ENCODE measurements at regions not wholly inside any gene's neighbourhood (a gene's known extent, or its start where the extent isn't known, plus 50 kb on each side); places are given as distances from the start of the nearest gene placed in this dataset.
A peak's percentile ranks its signal among the peaks of the same experiment; 100 is the strongest.

DNA sequence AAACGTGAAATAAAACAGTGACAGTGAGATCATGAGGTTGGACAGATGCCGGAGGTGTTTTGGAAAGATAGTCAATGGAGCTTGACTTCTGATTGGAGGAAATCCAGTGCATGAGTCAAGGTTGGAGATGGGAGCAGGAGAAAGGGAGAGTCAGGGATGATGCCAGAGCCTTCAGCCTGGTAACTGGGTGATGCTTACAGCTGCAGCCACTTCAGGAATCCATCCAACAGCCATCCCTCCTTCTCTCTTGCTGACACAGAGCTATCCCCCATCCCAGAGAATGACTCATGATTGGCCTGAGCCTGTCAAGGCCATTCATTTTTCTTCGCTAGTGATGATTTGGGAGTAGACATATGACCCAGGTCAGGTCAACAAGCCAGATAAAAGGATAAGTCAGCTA lies 112.8 kb downstream of the SAMD5 start:
- DNase-seq, result peak; percentile 65

DNA sequence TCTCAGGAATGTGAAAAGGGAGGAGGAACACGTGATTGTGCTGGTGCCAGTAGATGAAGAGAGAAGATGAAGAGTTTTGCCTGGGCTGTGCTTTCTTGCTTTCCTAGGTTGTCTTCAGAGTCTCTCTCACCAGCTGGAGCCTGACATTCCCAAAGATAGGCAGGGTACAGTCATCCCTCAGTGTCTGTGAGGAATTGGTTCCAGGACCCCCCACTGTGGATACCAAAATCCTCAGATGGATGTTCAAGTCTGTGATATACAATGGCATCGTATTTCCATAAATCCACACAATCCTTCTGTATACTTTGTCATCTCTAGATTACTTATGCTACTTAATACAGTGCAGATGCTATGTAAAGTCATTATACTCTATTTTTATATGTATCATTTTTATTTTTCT lies 113.5 kb downstream of the SAMD5 start:
- DNase-seq, result peak; percentile 70

DNA sequence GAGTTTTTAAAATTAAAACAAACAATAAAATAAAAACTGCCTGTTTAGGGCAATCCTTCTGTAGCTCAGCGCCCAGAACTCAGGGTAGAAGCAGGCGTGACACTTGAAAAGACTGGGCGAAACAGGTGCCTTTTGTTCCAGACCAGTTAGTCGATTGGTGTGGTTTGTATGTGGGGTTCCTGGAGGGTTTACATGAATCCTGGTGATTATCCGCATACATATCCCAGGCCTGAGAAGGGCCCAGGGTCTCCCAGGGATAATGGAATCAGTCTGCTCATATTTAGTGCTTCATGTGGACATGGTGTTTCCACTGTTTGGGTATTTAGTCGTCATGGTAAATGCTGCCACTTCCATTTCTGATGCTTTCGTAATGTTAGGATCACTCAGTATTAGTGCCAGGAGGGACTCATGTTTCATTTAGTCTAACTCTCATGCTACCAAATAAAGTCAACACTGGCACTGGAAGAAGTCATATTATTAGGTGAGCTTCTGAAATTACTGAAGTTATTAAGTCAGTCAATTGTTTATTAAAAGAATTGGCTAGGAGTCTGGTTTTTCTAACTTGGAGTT lies 116.5 kb downstream of the SAMD5 start:
- no peak for DNase-seq

- DNase-seq, result no peak
Measured at GRCh38 chr6:147625946-147626345, 117.5 kb downstream of the SAMD5 start.

GRCh38 chr6:147627411-147627810 lies 118.9 kb downstream of the SAMD5 start:
- no peak for DNase-seq

DNA sequence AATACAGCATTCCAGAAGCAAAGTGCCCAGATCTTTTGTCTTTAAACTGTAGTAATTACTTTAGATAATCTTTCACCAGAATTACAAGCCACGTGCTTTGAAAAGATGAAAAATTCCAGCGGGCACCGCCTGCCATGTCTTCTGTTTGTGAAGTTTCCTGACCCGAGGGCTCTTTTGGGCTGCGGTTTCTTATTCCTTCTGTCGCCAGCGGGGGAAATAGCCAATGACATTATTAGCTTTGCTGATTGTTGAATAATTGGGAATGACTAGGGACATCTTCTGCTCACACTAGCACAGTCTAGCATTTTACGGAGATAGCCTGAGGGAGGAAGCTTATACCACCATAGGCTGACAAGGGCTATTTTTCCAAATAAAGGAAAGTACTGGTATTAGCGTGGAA lies 124.7 kb downstream of the SAMD5 start:
- no peak for DNase-seq

DNA sequence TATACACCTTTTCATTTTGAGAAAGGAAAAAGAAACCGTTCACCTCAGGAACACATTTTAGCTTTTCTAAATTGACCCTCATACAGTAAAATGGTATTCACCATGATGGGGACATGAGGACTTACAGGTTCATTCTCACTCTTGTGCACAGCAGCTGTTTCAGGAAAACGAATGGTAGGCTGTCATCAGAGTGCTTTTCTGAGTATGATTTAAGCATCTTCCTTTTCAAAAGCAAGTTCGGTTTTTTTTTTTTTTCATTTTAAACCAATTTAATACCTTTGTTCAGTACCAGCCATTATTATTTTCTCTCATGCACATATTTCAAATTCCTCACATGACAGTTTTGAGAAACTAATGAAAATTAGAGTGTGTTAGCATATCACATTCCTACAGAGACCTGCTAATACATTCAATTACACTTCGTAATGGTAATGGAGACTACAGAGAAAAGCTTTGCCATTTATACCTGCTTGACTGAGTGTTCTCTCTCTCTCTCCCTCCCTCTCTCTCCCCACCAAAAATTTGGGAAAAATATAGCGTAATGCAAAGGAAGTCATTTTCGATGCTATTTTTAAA lies 129.2 kb downstream of the SAMD5 start:
- DNase-seq, result no peak

GRCh38 chr6:147639279-147639678 lies 130.8 kb downstream of the SAMD5 start:
- peak; percentile 22 for DNase-seq

- DNase-seq, result no peak
Measured at GRCh38 chr6:147640606-147641005, 132.1 kb downstream of the SAMD5 start.

- no peak for DNase-seq
Measured at GRCh38 chr6:147641511-147641910, 133.0 kb downstream of the SAMD5 start.

- DNase-seq, result peak; percentile 22
Measured at GRCh38 chr6:147642458-147642857, 134.0 kb downstream of the SAMD5 start.

- DNase-seq, result no peak
Measured at GRCh38 chr6:147643341-147644200, 135.1 kb downstream of the SAMD5 start.

- DNase-seq, result peak; percentile 75
Measured at GRCh38 chr6:147648916-147649315, 140.4 kb downstream of the SAMD5 start.

GRCh38 chr6:147651249-147652063 lies 143.0 kb downstream of the SAMD5 start:
- DNase-seq, result peak; percentile 55

GRCh38 chr6:147653631-147654030 lies 145.1 kb downstream of the SAMD5 start:
- no peak for DNase-seq

DNA sequence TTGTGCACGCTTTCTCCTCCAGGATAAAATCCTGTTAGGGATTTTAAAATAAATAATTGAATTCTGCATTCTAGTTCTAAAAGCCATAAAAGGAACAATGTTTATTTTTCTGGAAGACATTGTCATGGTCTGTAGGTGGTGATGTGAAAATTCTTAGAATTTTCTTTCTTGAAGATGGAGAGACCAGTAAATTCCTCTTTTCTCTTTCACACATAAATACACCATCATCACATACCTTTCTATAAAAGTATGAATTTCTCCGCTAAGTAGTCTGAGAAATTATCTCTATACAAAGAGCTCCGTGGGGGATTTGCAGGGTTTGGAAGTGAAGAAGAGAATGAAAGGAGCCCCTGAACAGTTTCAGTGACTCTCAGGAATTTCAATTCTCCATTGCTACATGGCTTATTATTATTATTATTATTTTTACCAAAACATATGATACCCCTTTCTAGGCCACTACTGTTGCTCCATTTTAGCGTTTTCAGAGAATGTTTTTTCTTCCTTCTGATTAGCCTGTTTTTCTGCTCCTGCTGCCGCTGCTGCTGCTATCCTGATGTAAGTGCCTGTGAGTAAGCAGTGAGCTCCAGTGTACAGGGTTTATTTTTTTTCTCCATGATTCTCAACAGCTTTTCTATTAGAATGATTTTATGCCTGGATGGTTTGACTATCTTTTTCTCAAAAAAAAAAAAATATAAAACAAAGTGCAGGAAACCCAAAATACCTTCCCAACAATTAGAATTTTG lies 145.8 kb downstream of the SAMD5 start:
- DNase-seq, result peak; percentile 12

DNA sequence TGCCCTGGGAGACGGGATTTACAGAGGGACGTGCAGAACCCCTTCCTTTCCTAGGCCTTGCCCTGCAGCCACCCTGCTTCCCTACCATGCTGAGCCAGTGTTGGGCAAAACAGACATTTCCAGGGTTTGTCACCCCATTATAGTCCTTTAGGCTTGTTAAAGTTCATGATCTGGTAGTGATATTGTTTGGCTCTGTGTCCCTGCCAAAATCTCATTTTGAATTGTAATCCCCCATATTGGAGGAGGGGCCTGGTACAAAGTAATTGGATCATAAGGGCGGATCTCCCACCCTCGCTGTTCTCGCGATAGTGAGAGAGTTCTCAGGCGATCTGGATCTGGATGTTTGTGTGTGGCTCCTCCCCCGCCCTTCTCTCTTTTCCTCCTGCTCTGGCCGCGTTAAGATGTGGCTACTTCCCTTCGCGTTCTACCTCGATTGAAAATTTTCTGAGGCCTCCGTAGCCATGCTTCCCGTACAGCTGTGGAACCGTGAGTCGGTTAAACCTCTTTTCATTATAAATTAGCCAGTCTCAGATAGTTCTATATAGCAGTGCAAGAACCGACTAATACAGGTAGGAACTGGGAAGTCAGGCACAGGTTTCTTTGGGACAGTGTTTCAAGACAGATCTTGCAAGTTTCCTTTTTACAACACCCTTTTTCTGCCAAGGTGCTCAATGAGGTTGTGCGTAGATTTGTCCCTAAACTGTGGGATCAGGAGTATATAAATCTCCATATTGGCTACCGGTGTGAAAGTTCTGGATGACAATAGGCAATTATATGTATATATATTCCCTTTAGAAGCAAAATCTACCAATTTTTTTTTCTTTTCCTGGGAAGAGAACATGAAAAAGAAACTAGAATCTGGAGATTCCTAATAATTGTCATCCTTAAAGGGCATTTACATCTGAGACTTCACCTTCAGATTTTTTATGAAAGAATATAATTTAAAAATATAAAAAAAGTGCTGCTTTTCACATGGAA lies 152.1 kb downstream of the SAMD5 start:
- no peak for DNase-seq

DNA sequence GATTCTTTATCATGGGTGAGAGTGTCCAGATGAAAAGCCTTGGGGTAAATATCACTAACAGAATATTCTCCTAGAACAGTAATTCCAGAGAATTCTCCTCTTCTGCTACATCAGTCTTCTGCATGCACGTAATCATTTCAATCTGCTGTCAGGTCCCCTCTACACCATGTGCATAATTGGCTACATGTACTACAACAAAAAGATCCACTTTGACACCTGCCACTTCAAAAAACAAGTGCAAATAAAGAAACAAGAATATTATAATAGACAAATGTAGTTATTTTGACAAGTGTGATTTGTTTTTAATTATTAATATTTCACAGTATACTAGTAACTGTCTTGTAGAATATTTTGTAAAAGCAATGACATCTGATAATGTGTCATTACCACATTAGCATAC lies 154.2 kb downstream of the SAMD5 start:
- no peak for DNase-seq

DNA sequence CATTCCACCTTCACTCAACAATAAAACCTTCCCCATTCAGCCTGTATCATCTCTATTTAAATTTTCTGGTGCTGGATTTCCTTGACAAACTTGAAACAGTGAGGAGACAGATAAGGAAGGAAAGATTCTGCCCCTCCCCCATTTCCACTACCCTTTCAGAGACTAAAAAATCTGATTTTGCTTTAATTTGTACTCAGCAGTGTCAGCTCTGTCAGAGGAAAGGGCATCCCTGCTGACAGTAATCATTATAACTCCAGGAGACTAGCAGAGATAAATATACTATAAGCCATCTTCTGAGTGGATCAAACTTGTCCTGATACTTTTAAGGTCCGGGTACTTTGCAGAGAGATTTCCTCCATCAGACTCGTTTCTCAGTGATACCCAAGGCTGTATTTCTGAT lies 155.6 kb downstream of the SAMD5 start:
- no peak for DNase-seq

DNA sequence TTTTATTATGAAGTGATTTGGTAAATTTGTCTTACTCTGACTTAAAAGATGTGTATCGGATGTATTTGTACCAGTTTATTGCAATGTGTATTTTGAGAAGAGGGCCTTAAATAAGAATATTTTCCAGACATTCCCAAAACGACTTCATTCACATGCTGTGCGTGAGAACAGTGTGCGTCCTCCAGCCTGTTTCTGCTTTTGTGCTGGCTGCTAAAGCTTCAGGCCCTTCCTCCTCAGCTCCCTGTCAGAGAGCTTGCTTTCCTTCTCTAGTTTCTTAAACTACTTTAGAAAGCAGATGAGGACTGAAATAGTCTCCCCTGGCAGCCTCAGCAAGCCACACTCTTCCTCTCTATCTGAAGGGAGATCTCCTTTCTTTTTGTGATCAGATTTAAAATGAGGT lies 157.8 kb downstream of the SAMD5 start:
- DNase-seq, result no peak

DNA sequence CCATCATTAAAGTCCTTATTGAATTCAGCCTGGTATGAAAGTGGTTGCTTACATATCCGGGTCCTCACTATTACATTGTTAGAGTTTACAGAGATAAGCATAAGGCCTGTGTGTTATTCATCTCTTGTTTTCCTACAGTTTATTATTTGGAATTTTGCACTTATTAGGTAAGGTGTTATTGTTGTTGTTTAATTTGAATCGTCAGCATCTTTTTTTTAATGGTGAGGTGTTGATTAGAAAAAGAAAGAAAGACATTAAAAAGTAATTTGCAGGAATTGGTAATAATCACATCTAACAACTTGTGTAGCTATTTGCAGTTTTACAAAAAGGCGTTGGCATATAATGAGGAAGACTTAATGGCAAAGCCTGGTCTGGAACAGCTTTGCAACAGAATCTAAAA lies 158.6 kb downstream of the SAMD5 start:
- no peak for DNase-seq

Data from fibroblast of skin of scalp (primary cell).